Transverse colon (tissue), 4 donors: ENCODE measurements at regions not wholly inside any gene's neighbourhood (a gene's known extent, or its start where the extent isn't known, plus 50 kb on each side); places are given as distances from the start of the nearest gene placed in this dataset.

ENCODE experiments used
- DNase-seq: peaks from one replicate; pipeline ENCODE4 v3.0.0-alpha.2; 2019
- H3K27ac ChIP-seq, 4 donors: fragments of 200-600 bp; sonication (generic); 2 replicates each; pipeline ENCODE4 v1.5.1; 2016 to 2018; ENCODE audit warnings: inconsistent platforms in 4 of 4
- H3K27me3 ChIP-seq: fragments of 200-600 bp; sonication (generic); 2 replicates; pipeline ENCODE4 v1.5.1; 2017; ENCODE audit warnings: inconsistent platforms
- H3K36me3 ChIP-seq, 4 donors: fragments of 200-600 bp; sonication (generic); 2 replicates each; pipeline ENCODE4 v1.5.1; 2017 to 2019; ENCODE audit warnings: inconsistent platforms in 4 of 4
- H3K4me1 ChIP-seq, 4 donors: fragments of 200-600 bp; sonication (generic); 2 replicates each; pipeline ENCODE4 v1.5.1; 2017 to 2020; ENCODE audit warnings: inconsistent platforms in 4 of 4
- H3K4me3 ChIP-seq, 4 donors: fragments of 200-600 bp; sonication (generic); 1 replicate in 1 of 4; 2 replicates in 3 of 4; pipeline versions ENCODE4 v1.5.1 to v1.6.1; 2017 to 2019; ENCODE audit warnings: inconsistent platforms in 4 of 4
- H3K9me3 ChIP-seq, 2 donors: fragments of 200-600 bp; sonication (generic); 2 replicates each; pipeline ENCODE4 v1.5.1; 2017 to 2019; ENCODE audit warnings: inconsistent platforms in 2 of 2
- CTCF ChIP-seq, 5 experiments: fragments of 200-600 bp in 3 of 5; fragments of 450-650 bp in 2 of 5; sonication (generic) in 3 of 5; IDR thresholded peaks; 1 replicate in 2 of 5; 2 replicates in 3 of 5; pipeline ENCODE4 v1.5.1; 2016 to 2017; ENCODE audit warnings: antibody characterized with exemption in 5 of 5, inconsistent platforms in 3 of 5, mild to moderate bottlenecking in 2 of 5, moderate library complexity in 1 of 5
- EP300 ChIP-seq: sonication (generic); formaldehyde crosslinking; IDR thresholded peaks from one replicate; pipeline ENCODE4 v1.6.1; 2017; ENCODE audit warnings: antibody characterized with exemption, low read depth
- POLR2A ChIP-seq: fragments of 450-650 bp; IDR thresholded peaks from one replicate; pipeline ENCODE4 v1.6.1; 2016; ENCODE audit warnings: antibody characterized with exemption, mild to moderate bottlenecking, moderate library complexity
- POLR2AphosphoS5 ChIP-seq, 3 donors: sonication (generic); formaldehyde crosslinking; IDR thresholded peaks; one replicate each; pipeline ENCODE4 v1.6.1; 2016; ENCODE audit warnings: antibody characterized with exemption in 3 of 3
- WGBS, 2 donors: methylation state at CpG; one replicate each; pipeline ENCODE4 v1.1.5; 2018; ENCODE audit warnings: low coverage in 1 of 2; 5-methylcytosine and 5-hydroxymethylcytosine counted together
- in situ Hi-C, 4 donors: fragments of 200-750 bp; cut with MboI; loops; one replicate each; pipeline versions ENCODE4 v1.15.0 to v1.15.1; 2017; ENCODE audit warnings: low sequenced_read_pairs in 3 of 4, low pct_ligation_motif_present in 1 of 4, low pct_unique_long_range_greater_than_20kb in 1 of 4
- intact Hi-C: fragments of 100-400 bp; cut with DNase I; formaldehyde crosslinking; loops from one replicate; pipeline ENCODE4 v1.15.1; 2023; ENCODE audit warnings: low total_unique reads

- DNase-seq: no peak
- no peaks in the 10 kb centered on the region for H3K36me3 ChIP-seq
- intact Hi-C loops (no loop called here), in situ Hi-C loops (loop anchor here in 1 of 4 donors (25.0 kb wide), 2 partner anchors 91 to 109 kb away; no protein-coding TSS in a partner anchor)
- no peak overlapping the region for H3K27ac ChIP-seq
- H3K4me1 ChIP-seq: no peaks in the 10 kb centered on the region
- H3K27me3 ChIP-seq: no peaks in the 10 kb centered on the region
- no peak overlapping the region for H3K4me3 ChIP-seq
- 88 to 94% methylated on average over 6 to 8 of the region's 8 CpGs for WGBS, 2 donors
- TF ChIP-seq POLR2AphosphoS5 (IDR thresholded peaks at IDR 0.05) (no peak), EP300 (no peak), POLR2A (no peak), CTCF (IDR thresholded peaks at IDR 0.05) (no peak)
- H3K9me3 ChIP-seq: no peaks in the 10 kb centered on the region
Observed at GRCh38 chr9:31028137-31028536, 1356.3 kb upstream of the ACO1 start.

- 17 to 19% methylated on average over 6 of the region's 6 CpGs for WGBS, 2 donors
- no peak overlapping the region for H3K4me3 ChIP-seq
- intact Hi-C loops: no loop called here
Observed at GRCh38 chr9:31030741-31031202, 1353.7 kb upstream of the ACO1 start.

GRCh38 chr9:31032206-31032605 lies 1352.2 kb upstream of the ACO1 start:
- Histone ChIP-seq H3K27ac (no peak overlapping the region), H3K9me3 (no peaks in the 10 kb centered on the region), H3K27me3 (no peaks in the 10 kb centered on the region), H3K4me3 (no peak overlapping the region), H3K36me3 (no peaks in the 10 kb centered on the region), H3K4me1 (no peaks in the 10 kb centered on the region)
- WGBS, 2 donors: 77 to 82% methylated on average over 3 of the region's 3 CpGs
- in situ Hi-C loops (loop anchor here in 1 of 4 donors (25.0 kb wide), 2 partner anchors 95 to 105 kb away; no protein-coding TSS in a partner anchor), intact Hi-C loops (no loop called here)
- TF ChIP-seq CTCF (IDR thresholded peaks at IDR 0.05) (no peak), EP300 (no peak), POLR2A (no peak), POLR2AphosphoS5 (IDR thresholded peaks at IDR 0.05) (no peak)
- DNase-seq: no peak

More at GRCh38 chr9:31030741-31031202, 1353.7 kb upstream of the ACO1 start:
- Histone ChIP-seq H3K9me3 (no peaks in the 10 kb centered on the region), H3K27ac (no peak overlapping the region), H3K27me3 (no peaks in the 10 kb centered on the region), H3K4me1 (no peaks in the 10 kb centered on the region), H3K36me3 (no peaks in the 10 kb centered on the region)
- TF ChIP-seq POLR2A (no peak), CTCF (IDR thresholded peaks at IDR 0.05) (no peak), POLR2AphosphoS5 (IDR thresholded peaks at IDR 0.05) (no peak), EP300 (no peak)
- no peak for DNase-seq
- in situ Hi-C loops: loop anchor here in 1 of 4 donors (25.0 kb wide), 2 partner anchors 93 to 107 kb away; no protein-coding TSS in a partner anchor

GRCh38 chr9:31034311-31034710 lies 1350.1 kb upstream of the ACO1 start:
- TF ChIP-seq EP300: no peak
- no peak for TF ChIP-seq CTCF (IDR thresholded peaks at IDR 0.05)
- TF ChIP-seq POLR2A: no peak
- TF ChIP-seq POLR2AphosphoS5 (IDR thresholded peaks at IDR 0.05): no peak
- no peak overlapping the region for H3K4me3 ChIP-seq
- intact Hi-C loops: no loop called here
- no peak overlapping the region for H3K27ac ChIP-seq
- no peaks in the 10 kb centered on the region for H3K9me3 ChIP-seq
- DNase-seq: no peak
- no peaks in the 10 kb centered on the region for H3K36me3 ChIP-seq
- in situ Hi-C loops: loop anchor here in 1 of 4 donors (25.0 kb wide), 2 partner anchors 97 to 103 kb away; no protein-coding TSS in a partner anchor
- H3K4me1 ChIP-seq: no peaks in the 10 kb centered on the region
- WGBS, 2 donors: 74 to 76% methylated on average over 4 of the region's 4 CpGs
- no peaks in the 10 kb centered on the region for H3K27me3 ChIP-seq
